H54 (cell line): ENCODE measurements at regions not wholly inside any gene's neighbourhood (a gene's known extent, or its start where the extent isn't known, plus 50 kb on each side); places are given as distances from the start of the nearest gene placed in this dataset.

ENCODE experiments used
- DNase-seq: peaks from one replicate; pipeline ENCODE4 v3.0.0; 2011; ENCODE audit warnings: low spot score, mixed read lengths; ENCODE audit not compliant: insufficient read length
- FAIRE-seq: peaks from 3 replicates; lab custom pipeline; 2011; peaks lifted over from hg19 to GRCh38; lab: Jason Lieb, UNC
- POLR2A ChIP-seq: IDR thresholded peaks from 2 replicates; pipeline ENCODE4 v1.6.1; 2011; ENCODE audit warnings: low read depth, mild to moderate bottlenecking, low read length

DNA sequence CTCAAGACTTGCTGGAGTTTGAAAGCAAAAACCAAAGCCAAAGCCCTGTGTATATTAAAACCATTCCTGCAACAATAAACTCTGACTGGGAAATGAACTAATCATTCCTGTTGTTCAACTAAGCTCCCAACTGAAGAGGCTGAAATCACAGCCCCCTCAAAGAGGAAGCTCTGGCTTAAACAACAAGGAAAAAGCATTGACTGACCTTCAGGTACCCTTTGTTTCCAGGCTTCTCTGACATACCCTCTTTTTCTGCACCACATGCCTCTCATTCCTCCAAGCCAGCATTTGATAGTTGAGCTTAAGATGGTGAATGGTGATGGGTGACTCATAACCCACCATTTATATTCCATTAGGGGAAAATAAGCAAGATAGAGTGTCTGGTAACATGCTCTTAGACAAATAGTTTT, 470.9 kb upstream of the SOX9 start:
- no peak for TF ChIP-seq POLR2A
- DNase-seq (no peak), FAIRE-seq (no peak)

GRCh38 chr17:71655542-71655941, 465.3 kb upstream of the SOX9 start:
- DNase-seq (no peak), FAIRE-seq (no peak)
- no peak for TF ChIP-seq POLR2A

DNA sequence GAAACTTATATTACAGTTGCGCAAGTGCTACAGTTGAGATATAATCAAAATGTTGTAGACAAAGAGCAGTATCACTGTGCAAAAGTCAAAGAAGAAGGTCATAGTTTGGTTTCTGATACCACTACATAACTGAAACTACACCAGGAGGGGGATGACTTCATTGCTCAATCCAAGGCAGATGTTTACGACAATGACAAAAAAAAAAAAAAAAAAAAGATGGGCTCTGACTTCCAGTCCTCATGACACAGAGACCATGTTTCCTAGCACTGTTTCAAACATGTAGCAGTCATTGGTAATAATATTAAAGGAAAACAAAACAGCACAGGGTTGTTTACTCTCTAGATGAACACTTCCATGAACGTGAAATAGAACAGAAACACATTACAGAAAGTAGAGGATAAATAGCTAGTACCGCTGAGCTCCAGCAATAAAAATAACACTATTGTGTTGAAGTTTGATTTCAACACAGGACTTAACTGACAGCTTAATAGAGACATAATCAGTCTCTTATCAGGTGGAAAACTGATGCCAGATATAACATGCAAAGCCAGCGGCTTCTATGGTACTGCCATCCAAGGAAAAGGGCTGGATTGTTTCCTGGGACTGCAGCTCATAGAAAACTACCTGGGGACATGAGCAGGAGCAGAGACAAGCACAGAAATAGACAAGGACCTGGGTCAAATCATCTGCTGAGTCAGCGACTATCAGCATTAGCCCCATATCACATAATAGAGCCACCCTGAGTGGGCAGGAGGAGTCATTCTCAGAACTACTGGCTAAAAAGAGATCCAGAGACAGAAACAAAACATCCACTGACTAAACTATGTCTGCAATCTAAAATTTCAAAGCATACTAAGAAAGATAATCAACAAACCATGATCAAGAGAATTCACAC, 463.6 kb upstream of the SOX9 start:
- DNase-seq (no peak), FAIRE-seq (peak; percentile 64)
- TF ChIP-seq POLR2A: no peak

- DNase-seq (no peak), FAIRE-seq (no peak)
- TF ChIP-seq POLR2A: no peak
These were observed 461.8 kb upstream of the SOX9 start for GRCh38 chr17:71658996-71659395.

DNA sequence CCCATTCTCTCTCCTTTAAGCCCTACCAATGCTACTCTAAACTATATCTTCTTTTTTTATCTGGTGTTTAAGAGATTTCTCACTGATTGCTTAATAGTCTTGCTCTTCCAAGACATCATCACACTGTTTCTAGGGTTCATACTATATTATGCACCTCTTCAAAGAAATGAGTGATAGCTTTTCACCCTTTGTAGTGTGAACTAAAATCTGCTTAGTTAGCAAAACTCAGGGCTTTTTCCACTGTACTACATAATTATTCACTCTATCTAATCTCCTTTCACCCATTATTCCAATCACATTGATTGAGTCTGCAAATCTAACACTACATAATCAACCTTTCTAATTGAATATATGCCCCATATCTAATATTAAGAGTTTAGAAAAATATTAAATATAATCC, 456.0 kb upstream of the SOX9 start:
- no peak for TF ChIP-seq POLR2A
- FAIRE-seq (no peak), DNase-seq (no peak)

GRCh38 chr17:71666047-71666446, 454.8 kb upstream of the SOX9 start:
- no peak for FAIRE-seq
- DNase-seq: no peak
- no peak for TF ChIP-seq POLR2A

DNA sequence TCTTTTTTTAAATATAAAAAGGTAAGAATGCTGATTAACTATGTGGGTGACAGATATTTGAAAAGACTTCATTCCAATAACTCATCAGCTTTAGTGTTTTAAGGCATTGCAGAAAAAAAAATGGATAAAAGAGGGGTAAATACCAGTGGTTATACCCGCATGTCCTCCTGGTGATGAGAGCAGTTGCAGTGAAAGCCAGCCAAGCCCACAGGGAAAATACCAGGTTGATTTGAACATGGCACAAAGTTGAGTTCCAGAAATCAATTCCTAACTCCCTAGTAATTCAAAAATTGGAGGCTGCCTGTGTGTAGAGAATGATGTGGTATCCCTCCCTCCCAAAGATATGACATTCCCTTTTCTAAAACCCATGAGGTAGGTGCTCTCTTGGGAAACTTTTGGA, 453.2 kb upstream of the SOX9 start:
- TF ChIP-seq POLR2A: no peak
- DNase-seq (no peak), FAIRE-seq (no peak)

DNA sequence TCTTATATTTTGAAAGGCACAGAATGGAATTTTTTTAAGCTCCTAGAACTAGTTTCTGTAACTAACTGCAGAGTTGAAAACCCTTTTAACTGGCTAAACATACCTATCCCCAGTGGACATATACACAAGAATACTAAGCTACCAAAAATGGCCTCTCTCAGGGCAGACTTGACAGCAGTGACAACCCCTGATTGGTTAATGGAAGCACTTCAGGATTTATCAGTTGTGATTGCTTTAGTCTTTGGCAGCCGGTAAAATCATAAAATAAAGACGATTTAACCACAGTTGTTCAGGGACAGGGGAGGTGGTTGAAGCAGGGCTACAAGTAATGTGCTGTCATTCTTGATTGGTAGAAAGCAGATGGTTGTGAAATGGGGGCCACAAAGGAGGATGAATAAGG, 452.0 kb upstream of the SOX9 start:
- TF ChIP-seq POLR2A: no peak
- DNase-seq: no peak
- no peak for FAIRE-seq

GRCh38 chr17:71677439-71677838, 443.4 kb upstream of the SOX9 start:
- DNase-seq (no peak), FAIRE-seq (no peak)
- no peak for TF ChIP-seq POLR2A

- peak; percentile 66 for FAIRE-seq
- DNase-seq: no peak
- no peak for TF ChIP-seq POLR2A
These were observed 441.0 kb upstream of the SOX9 start for GRCh38 chr17:71679832-71680231.

DNA sequence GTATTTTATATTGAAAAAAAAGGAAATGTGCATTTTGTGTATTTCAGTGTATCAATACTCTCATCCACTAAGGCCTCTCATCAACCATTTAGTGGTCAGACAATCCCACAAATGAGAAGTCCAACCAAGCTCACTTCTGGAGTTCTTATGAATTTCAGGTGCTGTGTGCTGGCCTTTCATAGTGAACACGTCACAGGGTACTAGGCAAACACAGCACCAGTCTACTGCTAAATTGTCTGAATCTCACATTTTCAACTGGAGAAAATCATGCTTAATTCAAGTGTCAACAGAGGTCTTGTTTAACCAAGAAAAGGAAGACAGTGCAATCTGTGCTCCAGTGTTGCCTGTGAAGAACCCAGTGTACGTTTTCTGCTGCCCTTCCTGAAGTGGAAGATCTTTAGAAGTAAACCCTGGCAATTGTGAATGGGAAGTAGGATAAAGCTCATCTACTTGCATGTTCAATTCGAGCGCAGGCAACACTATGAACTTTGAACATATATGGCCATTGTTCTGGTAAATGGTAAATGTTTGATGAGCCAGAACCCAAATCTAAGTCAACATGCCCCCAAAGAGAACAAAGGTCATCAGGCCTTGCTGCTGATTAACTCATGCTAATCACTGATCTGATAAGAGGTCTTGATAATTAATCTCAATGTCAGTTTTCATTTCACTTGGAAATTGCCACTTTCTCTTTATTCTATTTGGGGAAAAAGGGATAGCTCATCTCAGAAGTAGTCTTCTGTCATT, 439.2 kb upstream of the SOX9 start:
- no peak for FAIRE-seq
- no peak for TF ChIP-seq POLR2A
- DNase-seq: no peak

- FAIRE-seq (no peak), DNase-seq (no peak)
- TF ChIP-seq POLR2A: no peak
These were observed 438.7 kb upstream of the SOX9 start for GRCh38 chr17:71682174-71682494.

GRCh38 chr17:71689782-71690181, 431.0 kb upstream of the SOX9 start:
- FAIRE-seq: no peak
- no peak for DNase-seq
- no peak for TF ChIP-seq POLR2A

- TF ChIP-seq POLR2A: no peak
- no peak for DNase-seq
- FAIRE-seq: no peak
These were observed 420.9 kb upstream of the SOX9 start for GRCh38 chr17:71699907-71700306.
